Stimulated activated effector memory CD8-positive, alpha-beta T cell treated with anti-CD3 and anti-CD28 coated beads, Interleukin-12 subunit alpha, Interleukin-12 subunit beta, amount 100 ng/mL, for 72 hours (primary cell): ENCODE measurements at regions not wholly inside any gene's neighbourhood (a gene's known extent, or its start where the extent isn't known, plus 50 kb on each side); places are given as distances from the start of the nearest gene placed in this dataset.
"Not testable (repeated sequence)": the region's sequence is repeated elsewhere in the genome, so short reads cannot be mapped to it uniquely, and the experiment has no call there.

Source experiments
- ATAC-seq: fragments of 150-1000 bp; cut with Tn5 transposase; 2 replicates; pipeline ENCODE4 v1.10.0; 2021
- DNase-seq, 2 donors: peaks; one replicate each; pipeline ENCODE4 v3.0.0; 2021 to 2022; ENCODE audit warnings: low spot score in 2 of 2
- H3K27ac Mint-ChIP-seq: one replicate; pipeline ENCODE4 v1.8.0; 2022; ENCODE audit warnings: mild to moderate bottlenecking, mixed read lengths
- H3K36me3 Mint-ChIP-seq: one replicate; pipeline ENCODE4 v1.8.0; 2022; ENCODE audit warnings: mild to moderate bottlenecking, mixed read lengths
- H3K4me1 Mint-ChIP-seq: one replicate; pipeline ENCODE4 v1.8.0; 2022; ENCODE audit warnings: mixed read lengths
- H3K4me3 Mint-ChIP-seq: one replicate; pipeline ENCODE4 v1.8.0; 2022; ENCODE audit warnings: mild to moderate bottlenecking, mixed read lengths
- H3K9me3 Mint-ChIP-seq: one replicate; pipeline ENCODE4 v1.8.0; 2022; ENCODE audit warnings: mixed read lengths

GRCh38 chr5:128850049-128850448 is 115.2 kb upstream of the SLC27A6 start:
- H3K4me1 Mint-ChIP-seq: no peaks in the 10 kb centered on the region
- no peak for ATAC-seq
- H3K4me3 Mint-ChIP-seq: no peak overlapping the region
- H3K27ac Mint-ChIP-seq: no peak overlapping the region
- peaks cover 30% of the 10 kb centered on the region for H3K9me3 Mint-ChIP-seq
- no peaks in the 10 kb centered on the region for H3K36me3 Mint-ChIP-seq
- no peak for DNase-seq

- no peak for DNase-seq
- ATAC-seq: peak; percentile 11
- Mint-ChIP-seq H3K4me1 (no peaks in the 10 kb centered on the region), H3K36me3 (no peaks in the 10 kb centered on the region), H3K4me3 (no peak overlapping the region), H3K27ac (no peak overlapping the region), H3K9me3 (peaks cover 19% of the 10 kb centered on the region)
Measured at GRCh38 chr5:128854931-128855330, 110.4 kb upstream of the SLC27A6 start.

GRCh38 chr5:128857076-128857677 is 108.1 kb upstream of the SLC27A6 start:
- DNase-seq (no peak), ATAC-seq (no peak)
- Mint-ChIP-seq H3K4me1 (no peaks in the 10 kb centered on the region), H3K36me3 (no peaks in the 10 kb centered on the region), H3K9me3 (peaks cover 14% of the 10 kb centered on the region), H3K4me3 (no peak overlapping the region), H3K27ac (no peak overlapping the region)

- H3K4me1 Mint-ChIP-seq: no peaks in the 10 kb centered on the region
- H3K36me3 Mint-ChIP-seq: no peaks in the 10 kb centered on the region
- no peak for ATAC-seq
- no peak overlapping the region for H3K27ac Mint-ChIP-seq
- no peak overlapping the region for H3K4me3 Mint-ChIP-seq
- DNase-seq: no peak
- peaks cover 11% of the 10 kb centered on the region for H3K9me3 Mint-ChIP-seq
Measured at GRCh38 chr5:128858995-128859394, 106.3 kb upstream of the SLC27A6 start.

- peaks cover 11% of the 10 kb centered on the region for H3K9me3 Mint-ChIP-seq
- H3K36me3 Mint-ChIP-seq, ATAC-seq, DNase-seq, H3K27ac Mint-ChIP-seq, H3K4me1 Mint-ChIP-seq, H3K4me3 Mint-ChIP-seq: not testable (repeated sequence)
Measured at GRCh38 chr5:128861155-128861554, 104.1 kb upstream of the SLC27A6 start.

GRCh38 chr5:128869970-128870369 is 95.3 kb upstream of the SLC27A6 start:
- no peak for ATAC-seq
- no peak overlapping the region for H3K27ac Mint-ChIP-seq
- no peak overlapping the region for H3K4me3 Mint-ChIP-seq
- H3K9me3 Mint-ChIP-seq: peaks cover 6% of the 10 kb centered on the region
- H3K4me1 Mint-ChIP-seq: no peaks in the 10 kb centered on the region
- no peak for DNase-seq
- no peaks in the 10 kb centered on the region for H3K36me3 Mint-ChIP-seq

- ATAC-seq: no peak
- H3K4me3 Mint-ChIP-seq: no peak overlapping the region
- no peaks in the 10 kb centered on the region for H3K36me3 Mint-ChIP-seq
- peaks cover 7% of the 10 kb centered on the region for H3K9me3 Mint-ChIP-seq
- DNase-seq: no peak
- no peaks in the 10 kb centered on the region for H3K4me1 Mint-ChIP-seq
- no peak overlapping the region for H3K27ac Mint-ChIP-seq
Measured at GRCh38 chr5:128870373-128870772, 94.9 kb upstream of the SLC27A6 start.

- ATAC-seq (no peak), DNase-seq (no peak)
- Mint-ChIP-seq H3K4me1 (no peaks in the 10 kb centered on the region), H3K4me3 (no peak overlapping the region), H3K27ac (no peak overlapping the region), H3K36me3 (no peaks in the 10 kb centered on the region), H3K9me3 (peaks cover 8% of the 10 kb centered on the region)
Measured at GRCh38 chr5:128870923-128871322, 94.4 kb upstream of the SLC27A6 start.

- peaks cover 2% of the 10 kb centered on the region for H3K9me3 Mint-ChIP-seq
- H3K36me3 Mint-ChIP-seq: no peaks in the 10 kb centered on the region
- H3K4me3 Mint-ChIP-seq: no peak overlapping the region
- no peak for DNase-seq
- H3K4me1 Mint-ChIP-seq: no peaks in the 10 kb centered on the region
- ATAC-seq: no peak
- no peak overlapping the region for H3K27ac Mint-ChIP-seq
Measured at GRCh38 chr5:128876569-128877382, 88.5 kb upstream of the SLC27A6 start.

- Mint-ChIP-seq H3K4me3 (no peak overlapping the region), H3K36me3 (no peaks in the 10 kb centered on the region), H3K27ac (no peak overlapping the region), H3K4me1 (no peaks in the 10 kb centered on the region), H3K9me3 (peaks cover 2% of the 10 kb centered on the region)
- no peak for DNase-seq
- no peak for ATAC-seq
Measured at GRCh38 chr5:128877476-128877875, 87.8 kb upstream of the SLC27A6 start.

- DNase-seq (no peak), ATAC-seq (no peak)
- H3K9me3 Mint-ChIP-seq: no peaks in the 10 kb centered on the region
- H3K27ac Mint-ChIP-seq: no peak overlapping the region
- no peaks in the 10 kb centered on the region for H3K4me1 Mint-ChIP-seq
- no peaks in the 10 kb centered on the region for H3K36me3 Mint-ChIP-seq
- H3K4me3 Mint-ChIP-seq: no peak overlapping the region
Measured at GRCh38 chr5:128881502-128882018, 83.7 kb upstream of the SLC27A6 start.

GRCh38 chr5:128885649-128886255 is 79.5 kb upstream of the SLC27A6 start:
- ATAC-seq (no peak), DNase-seq (no peak)
- Mint-ChIP-seq H3K4me1 (no peaks in the 10 kb centered on the region), H3K36me3 (no peaks in the 10 kb centered on the region), H3K4me3 (no peak overlapping the region), H3K9me3 (peaks cover 2% of the 10 kb centered on the region), H3K27ac (no peak overlapping the region)

GRCh38 chr5:128895122-128895521 is 70.2 kb upstream of the SLC27A6 start:
- DNase-seq (no peak), ATAC-seq (no peak)
- H3K4me1 Mint-ChIP-seq: no peaks in the 10 kb centered on the region
- no peak overlapping the region for H3K27ac Mint-ChIP-seq
- no peak overlapping the region for H3K4me3 Mint-ChIP-seq
- no peaks in the 10 kb centered on the region for H3K36me3 Mint-ChIP-seq
- H3K9me3 Mint-ChIP-seq: peaks cover 6% of the 10 kb centered on the region

- no peaks in the 10 kb centered on the region for H3K36me3 Mint-ChIP-seq
- ATAC-seq (peak; percentile 26), DNase-seq (no peak)
- H3K4me3 Mint-ChIP-seq: no peak overlapping the region
- H3K27ac Mint-ChIP-seq: no peak overlapping the region
- H3K9me3 Mint-ChIP-seq: peaks cover 6% of the 10 kb centered on the region
- no peaks in the 10 kb centered on the region for H3K4me1 Mint-ChIP-seq
Measured at GRCh38 chr5:128896675-128897074, 68.6 kb upstream of the SLC27A6 start.

- no peaks in the 10 kb centered on the region for H3K36me3 Mint-ChIP-seq
- no peak overlapping the region for H3K4me3 Mint-ChIP-seq
Measured at GRCh38 chr5:128903550-128903949, 61.7 kb upstream of the SLC27A6 start.

More at GRCh38 chr5:128903550-128903949, 61.7 kb upstream of the SLC27A6 start:
- Mint-ChIP-seq H3K4me1 (no peaks in the 10 kb centered on the region), H3K9me3 (no peaks in the 10 kb centered on the region), H3K27ac (no peak overlapping the region)
- no peak for DNase-seq
- no peak for ATAC-seq
